ENCODE measurements at regions not wholly inside any gene's neighbourhood (a gene's known extent, or its start where the extent isn't known, plus 50 kb on each side); places are given as distances from the start of the nearest gene placed in this dataset.

DNA sequence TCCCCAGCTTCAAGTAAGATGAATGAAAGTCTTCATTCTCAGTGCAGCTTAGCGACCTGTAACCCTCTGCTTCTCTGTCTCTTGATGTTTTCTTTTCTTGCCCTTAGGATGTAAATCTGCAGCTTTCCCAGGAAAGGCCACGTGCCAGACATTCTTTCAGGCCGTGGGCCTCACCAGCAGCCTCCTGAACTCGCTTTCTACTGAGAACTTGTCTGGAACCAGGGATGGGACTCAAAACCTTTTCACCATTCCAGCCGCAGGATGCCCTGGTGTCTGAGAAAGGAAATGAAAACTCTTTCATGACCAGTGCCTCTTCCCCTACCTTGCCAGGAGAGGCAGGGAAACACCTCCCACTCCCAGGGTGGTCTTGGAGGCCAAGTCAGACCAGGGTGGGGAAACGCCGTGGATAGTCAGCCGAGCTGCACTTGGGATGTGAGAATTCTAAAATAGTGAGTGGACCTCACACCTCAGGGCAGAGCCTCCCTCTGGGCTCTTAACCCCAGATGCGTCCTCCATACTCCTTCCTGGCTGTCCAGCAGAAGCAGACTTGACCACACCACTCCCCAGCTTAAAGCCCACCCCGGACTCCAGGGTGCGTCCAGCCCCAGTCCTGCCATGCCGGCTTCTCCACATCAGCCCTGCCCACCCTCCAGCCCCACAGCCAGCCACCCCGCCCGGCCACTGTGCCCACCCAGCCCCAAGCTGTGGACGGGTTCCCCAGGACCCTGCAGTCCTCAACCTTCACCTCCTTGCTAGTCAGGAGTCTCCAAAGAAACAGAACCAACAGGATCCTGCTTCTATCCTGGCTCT lies 115.5 kb downstream of the TWIST2 start:
- Histone ChIP-seq H3K27ac (ENCODE audit: extremely low read length, insufficient read depth, low read length) (no peak overlapping the region), H3K79me2 (ENCODE audit: insufficient read depth, low read length) (no peaks in the 10 kb centered on the region), H3K4me2 (ENCODE audit: low read depth, low read length) (no peak overlapping the region), H3K36me3 (replicated peaks in 1 of 2; ENCODE audit: control insufficient read depth in 1 of 2, insufficient read depth in 2 of 2, low read length in 2 of 2) (no peaks in the 10 kb centered on the region), H3K9me3 (ENCODE audit: low read length) (no peaks in the 10 kb centered on the region), H4K20me1 (ENCODE audit: insufficient read depth, low read length) (no peaks in the 10 kb centered on the region), H3K27me3 (ENCODE audit: control insufficient read depth in 1 of 2, insufficient read depth in 2 of 2, low read length in 2 of 2) (peaks cover 11 to 53% of the 10 kb centered on the region in 2 experiments; a peak in 4 of 5 replicates), H3K9ac (ENCODE audit: insufficient read depth, low read depth, low read length) (no peak overlapping the region), H3K4me3 (replicated peaks in 1 of 3; ENCODE audit: insufficient read depth in 1 of 3, low read depth in 2 of 3, low read length in 3 of 3) (no peak overlapping the region), H3K4me1 (ENCODE audit: insufficient read depth, low read length) (no peaks in the 10 kb centered on the region), H2AFZ (ENCODE audit: low read length) (no peak overlapping the region)
- DNase-seq (ENCODE audit: low spot score) (no peak), ATAC-seq (no peak), FAIRE-seq (no peak)
- no TSS peak for BruUV-seq (replicated peaks)
- ChIA-PET POLR2A (no interaction called here), CTCF (ENCODE audit: low intra/inter-chr PET ratio, low total read pairs) (no interaction called here)
- intact Hi-C loops (cut with micrococcal nuclease; ENCODE audit: unreplicated experiment) = no loop called here
- in situ Hi-C loops (cut with HindIII; ENCODE audit: extremely low pct_ligation_motif_present, low pct_unique_long_range_greater_than_20kb) = no loop called here
- TF ChIP-seq CAMTA2 (CRISPR knock-in tag; IDR thresholded peaks at IDR 0.05; ENCODE audit: borderline replicate concordance) (no peak), FOXK1 (CRISPR knock-in tag; IDR thresholded peaks at IDR 0.05; ENCODE audit: borderline replicate concordance, low read depth) (no peak), BORCS8-MEF2B (CRISPR knock-in tag; IDR thresholded peaks at IDR 0.05) (no peak), ZNF30 (CRISPR knock-in tag; IDR thresholded peaks at IDR 0.05) (no peak), SMARCC2 (IDR thresholded peaks at IDR 0.05) (no peak), SP5 (CRISPR knock-in tag; IDR thresholded peaks at IDR 0.05; ENCODE audit: borderline replicate concordance, low read depth) (no peak), ZNF3 (CRISPR knock-in tag; IDR thresholded peaks at IDR 0.05) (no peak), KDM6A (CRISPR knock-in tag; IDR thresholded peaks at IDR 0.05; ENCODE audit: low read depth) (no peak), ZFP82 (CRISPR knock-in tag; IDR thresholded peaks at IDR 0.05; ENCODE audit: borderline replicate concordance) (no peak)
- TF ChIP-seq, protein P1, sequence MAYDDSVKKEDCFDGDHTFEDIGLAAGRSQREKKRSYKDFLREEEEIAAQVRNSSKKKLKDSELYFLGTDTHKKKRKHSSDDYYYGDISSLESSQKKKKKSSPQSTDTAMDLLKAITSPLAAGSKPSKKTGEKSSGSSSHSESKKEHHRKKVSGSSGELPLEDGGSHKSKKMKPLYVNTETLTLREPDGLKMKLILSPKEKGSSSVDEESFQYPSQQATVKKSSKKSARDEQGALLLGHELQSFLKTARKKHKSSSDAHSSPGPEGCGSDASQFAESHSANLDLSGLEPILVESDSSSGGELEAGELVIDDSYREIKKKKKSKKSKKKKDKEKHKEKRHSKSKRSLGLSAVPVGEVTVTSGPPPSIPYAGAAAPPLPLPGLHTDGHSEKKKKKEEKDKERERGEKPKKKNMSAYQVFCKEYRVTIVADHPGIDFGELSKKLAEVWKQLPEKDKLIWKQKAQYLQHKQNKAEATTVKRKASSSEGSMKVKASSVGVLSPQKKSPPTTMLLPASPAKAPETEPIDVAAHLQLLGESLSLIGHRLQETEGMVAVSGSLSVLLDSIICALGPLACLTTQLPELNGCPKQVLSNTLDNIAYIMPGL (CRISPR knock-in tag; IDR thresholded peaks at IDR 0.05; ENCODE audit: borderline replicate concordance in 1 of 2, low read depth in 1 of 2) = no peak
- TF ChIP-seq, protein P2, sequence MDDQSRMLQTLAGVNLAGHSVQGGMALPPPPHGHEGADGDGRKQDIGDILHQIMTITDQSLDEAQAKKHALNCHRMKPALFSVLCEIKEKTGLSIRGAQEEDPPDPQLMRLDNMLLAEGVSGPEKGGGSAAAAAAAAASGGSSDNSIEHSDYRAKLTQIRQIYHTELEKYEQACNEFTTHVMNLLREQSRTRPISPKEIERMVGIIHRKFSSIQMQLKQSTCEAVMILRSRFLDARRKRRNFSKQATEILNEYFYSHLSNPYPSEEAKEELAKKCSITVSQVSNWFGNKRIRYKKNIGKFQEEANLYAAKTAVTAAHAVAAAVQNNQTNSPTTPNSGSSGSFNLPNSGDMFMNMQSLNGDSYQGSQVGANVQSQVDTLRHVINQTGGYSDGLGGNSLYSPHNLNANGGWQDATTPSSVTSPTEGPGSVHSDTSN (CRISPR knock-in tag; IDR thresholded peaks at IDR 0.05; ENCODE audit: borderline replicate concordance) = no peak
- 23% methylated on average over 15 of the region's 15 CpGs for WGBS (ENCODE audit: low lambda C conversion rate)
